ENCODE measurements at regions not wholly inside any gene's neighbourhood (a gene's known extent, or its start where the extent isn't known, plus 50 kb on each side); places are given as distances from the start of the nearest gene placed in this dataset.

DNA sequence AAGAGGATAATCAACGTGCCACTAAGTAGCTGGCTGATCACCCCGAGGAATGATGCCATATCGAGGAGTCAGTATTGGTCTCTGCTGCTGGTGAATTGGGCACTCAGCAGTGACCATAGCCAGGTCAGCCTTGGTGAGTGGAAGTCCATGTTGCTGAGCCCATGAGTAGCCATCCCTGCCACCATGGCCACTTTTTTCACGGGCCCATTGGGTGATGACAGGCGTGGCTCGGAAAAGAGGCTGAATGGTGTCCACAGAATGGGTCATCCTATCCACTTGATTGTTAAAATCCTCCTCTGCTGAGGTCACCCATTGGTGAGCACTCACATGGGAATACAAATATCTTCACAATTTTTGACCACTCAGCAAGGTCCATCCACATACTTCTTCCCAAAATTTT, 114.4 kb downstream of the UBE2NL start:
- Histone ChIP-seq H3K27ac (ENCODE audit: insufficient read length, low read depth, low read length) (no peak overlapping the region), H4K5ac (ENCODE audit: insufficient read length, low read depth, low read length) (no peak overlapping the region), H2BK20ac (ENCODE audit: low read depth, low read length, poor library complexity, severe bottlenecking) (no peak overlapping the region), H2BK12ac (ENCODE audit: insufficient read length, low read depth, low read length) (no peak overlapping the region), H2BK5ac (ENCODE audit: insufficient read length, low read length) (no peak overlapping the region), H3K4ac (ENCODE audit: low read depth, low read length) (no peak overlapping the region), H3K23ac (ENCODE audit: insufficient read length, low read depth, low read length) (no peak overlapping the region), H3K14ac (ENCODE audit: insufficient read depth, low read length) (no peak overlapping the region), H4K8ac (replicated peaks; ENCODE audit: insufficient read length, low read depth, low read length) (no peak overlapping the region), H3K18ac (ENCODE audit: insufficient read length, low read depth, low read length) (no peak overlapping the region), H3T11ph (ENCODE audit: low read length) (no peak overlapping the region), H2AK5ac (ENCODE audit: insufficient read length, low read length) (no peak overlapping the region), H3K9me3 (ENCODE audit: control insufficient read depth, low read depth, low read length) (peaks cover 16% of the 10 kb centered on the region), H3K4me2 (ENCODE audit: insufficient read depth, insufficient read length, low read length) (no peak overlapping the region), H3K23me2 (ENCODE audit: insufficient read length, low read depth, low read length, poor library complexity, severe bottlenecking) (no peaks in the 10 kb centered on the region), H3K27me3 (ENCODE audit: insufficient read depth, low read length) (no peaks in the 10 kb centered on the region), H3K79me2 (ENCODE audit: insufficient read depth, low read length) (no peaks in the 10 kb centered on the region), H3K4me1 (ENCODE audit: insufficient read depth, low read length) (no peaks in the 10 kb centered on the region), H2BK120ac (ENCODE audit: low read depth, low read length, poor library complexity, severe bottlenecking) (no peak overlapping the region), H4K91ac (ENCODE audit: insufficient read length, low read depth, low read length) (no peak overlapping the region), H3K56ac (ENCODE audit: insufficient read length, low read depth, low read length) (no peak overlapping the region), H3K79me1 (ENCODE audit: insufficient read depth, low read depth, low read length, poor library complexity, severe bottlenecking) (no peaks in the 10 kb centered on the region), H2AFZ (ENCODE audit: low read length) (no peak overlapping the region), H4K20me1 (ENCODE audit: control insufficient read depth, insufficient read depth, insufficient read length) (no peaks in the 10 kb centered on the region), H2BK15ac (ENCODE audit: low read depth, low read length) (no peak overlapping the region), H3K9ac (ENCODE audit: extremely low read depth, insufficient read length, low read length) (no peak overlapping the region)
- Mint-ChIP-seq H3K27ac (no peak overlapping the region), H3K4me3 (no peak overlapping the region), H3K4me1 (no peaks in the 10 kb centered on the region), H3K36me3 (ENCODE audit: insufficient read depth in 1 of 3, low read depth in 3 of 3) (peaks cover 2 to 5% (median 3%) of the 10 kb centered on the region in 3 experiments; a peak in 2 of 7 replicates), H3K27me3 (ENCODE audit: low read depth) (no peaks in the 10 kb centered on the region), H3K9me3 (peaks cover 61 to 75% of the 10 kb centered on the region in 2 experiments)
- WGBS (ENCODE audit: extremely low coverage, insufficient read length, low lambda C conversion rate), result no CpG with 5 or more reads among the region's 6 CpGs
- no peak for DNase-seq
- TF ChIP-seq, protein P1, sequence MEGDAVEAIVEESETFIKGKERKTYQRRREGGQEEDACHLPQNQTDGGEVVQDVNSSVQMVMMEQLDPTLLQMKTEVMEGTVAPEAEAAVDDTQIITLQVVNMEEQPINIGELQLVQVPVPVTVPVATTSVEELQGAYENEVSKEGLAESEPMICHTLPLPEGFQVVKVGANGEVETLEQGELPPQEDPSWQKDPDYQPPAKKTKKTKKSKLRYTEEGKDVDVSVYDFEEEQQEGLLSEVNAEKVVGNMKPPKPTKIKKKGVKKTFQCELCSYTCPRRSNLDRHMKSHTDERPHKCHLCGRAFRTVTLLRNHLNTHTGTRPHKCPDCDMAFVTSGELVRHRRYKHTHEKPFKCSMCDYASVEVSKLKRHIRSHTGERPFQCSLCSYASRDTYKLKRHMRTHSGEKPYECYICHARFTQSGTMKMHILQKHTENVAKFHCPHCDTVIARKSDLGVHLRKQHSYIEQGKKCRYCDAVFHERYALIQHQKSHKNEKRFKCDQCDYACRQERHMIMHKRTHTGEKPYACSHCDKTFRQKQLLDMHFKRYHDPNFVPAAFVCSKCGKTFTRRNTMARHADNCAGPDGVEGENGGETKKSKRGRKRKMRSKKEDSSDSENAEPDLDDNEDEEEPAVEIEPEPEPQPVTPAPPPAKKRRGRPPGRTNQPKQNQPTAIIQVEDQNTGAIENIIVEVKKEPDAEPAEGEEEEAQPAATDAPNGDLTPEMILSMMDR (conservative IDR thresholded peaks at IDR 0.05), result no peak

Measured in H9 (cell line).